PC-9 (cell line): ENCODE measurements at regions not wholly inside any gene's neighbourhood (a gene's known extent, or its start where the extent isn't known, plus 50 kb on each side); places are given as distances from the start of the nearest gene placed in this dataset.

Experiments
- BruUV-seq: library from RNA; stranded (reverse); fragments of 400-500 nt; replicated peaks from 2 replicates; lab custom pipeline; 2021; lab: Mats Ljungman, UMichigan
- CTCF ChIA-PET: fragments of 300-600 bp; sonication (Branson Sonifier 250); formaldehyde crosslinking; loops from one replicate; lab custom pipeline; 2022; ENCODE audit warnings: antibody characterized with exemption; lab: Charles Lee
- POLR2A ChIA-PET: fragments of 300-600 bp; sonication (Branson Sonifier 250); formaldehyde crosslinking; loops from one replicate; lab custom pipeline; 2022; ENCODE audit warnings: antibody characterized with exemption; ENCODE audit not compliant: unreplicated experiment; lab: Charles Lee
- DNase-seq, 2 experiments: peaks; one replicate each; pipeline versions ENCODE4 v3.0.0 to v3.0.0-alpha.2; 2015 to 2022; ENCODE audit warnings: mixed read lengths in 1 of 2
- H2AFZ ChIP-seq: fragments of 200-600 bp; sonication (generic); 2 replicates; pipeline ENCODE4 v1.8.1; 2017; ENCODE audit warnings: antibody characterized with exemption
- H3F3A ChIP-seq: fragments of 200-600 bp; sonication (generic); 2 replicates; pipeline ENCODE4 v1.8.1; 2017; ENCODE audit warnings: antibody characterized with exemption, mild to moderate bottlenecking, low read depth; ENCODE audit not compliant: insufficient read depth
- H3K27ac ChIP-seq: fragments of 200-600 bp; sonication (generic); 2 replicates; pipeline ENCODE4 v1.6.1; 2016; ENCODE audit warnings: mixed run types
- H3K27me3 ChIP-seq: fragments of 200-600 bp; sonication (generic); 2 replicates; pipeline ENCODE4 v1.6.1; 2016; ENCODE audit warnings: low read depth, mixed run types; ENCODE audit not compliant: insufficient read depth
- H3K36me3 ChIP-seq: fragments of 200-600 bp; sonication (generic); 2 replicates; pipeline ENCODE4 v1.6.1; 2016; ENCODE audit warnings: low read depth, mixed run types
- H3K4me1 ChIP-seq: fragments of 200-600 bp; sonication (generic); replicated peaks from 2 replicates; pipeline ENCODE4 v1.6.1; 2016; ENCODE audit warnings: mixed run types; ENCODE audit not compliant: insufficient read depth
- H3K4me2 ChIP-seq: fragments of 200-600 bp; sonication (generic); 2 replicates; pipeline ENCODE4 v1.6.1; 2017; ENCODE audit warnings: mixed run types
- H3K4me3 ChIP-seq: fragments of 200-600 bp; sonication (generic); 2 replicates; pipeline ENCODE4 v1.6.1; 2016; ENCODE audit warnings: mixed run types
- H3K79me2 ChIP-seq: fragments of 200-600 bp; sonication (generic); 2 replicates; pipeline ENCODE4 v1.6.1; 2017; ENCODE audit warnings: low read depth, mixed run types
- H3K9me2 ChIP-seq: fragments of 200-600 bp; sonication (generic); 2 replicates; pipeline ENCODE4 v1.8.1; 2017; ENCODE audit warnings: mild to moderate bottlenecking; ENCODE audit not compliant: insufficient read depth
- H3K9me3 ChIP-seq: fragments of 200-600 bp; sonication (generic); 2 replicates; pipeline ENCODE4 v1.8.1; 2016; ENCODE audit warnings: low read depth; ENCODE audit not compliant: insufficient read depth
- H4K20me1 ChIP-seq: fragments of 200-600 bp; sonication (generic); 2 replicates; pipeline ENCODE4 v1.8.1; 2017; ENCODE audit not compliant: insufficient read depth
- EZH2 ChIP-seq: fragments of 200-600 bp; sonication (generic); IDR thresholded peaks from 2 replicates; pipeline ENCODE4 v1.8.0; 2017; ENCODE audit warnings: antibody characterized with exemption, low read depth
- intact Hi-C: fragments of 100-400 bp; cut with micrococcal nuclease; formaldehyde crosslinking; loops from one replicate; pipeline ENCODE4 v1.10.0; 2022; ENCODE audit not compliant: unreplicated experiment
- TF ChIP-seq, protein P1 (sequence below): fragments of 200-600 bp; sonication (generic); conservative IDR thresholded peaks from 2 replicates; pipeline ENCODE4 v1.6.1; 2017; ENCODE audit warnings: mixed run types, antibody characterized with exemption, mild to moderate bottlenecking, moderate library complexity

DNA sequence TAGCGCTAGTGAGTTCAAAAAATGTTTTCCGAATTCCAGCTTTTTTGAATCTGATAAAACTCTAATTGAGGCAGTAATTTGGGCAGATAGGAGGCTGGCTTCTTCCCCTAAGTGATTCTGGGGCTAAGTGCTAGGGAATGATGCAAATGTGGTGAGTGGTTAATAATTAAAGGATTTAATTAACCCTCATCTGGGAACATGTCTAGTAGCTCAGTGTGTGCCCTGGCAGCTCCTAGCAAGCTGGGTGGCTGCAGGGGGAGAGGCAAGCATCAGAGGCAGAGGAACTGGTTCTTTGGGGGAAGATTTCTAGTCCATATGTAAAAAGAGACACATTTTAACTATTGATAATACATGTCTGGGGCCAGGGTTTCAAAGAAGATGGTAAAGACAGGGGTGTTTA lies 354.5 kb downstream of the WDR11 start:
- POLR2A ChIA-PET = no interaction called here

DNA sequence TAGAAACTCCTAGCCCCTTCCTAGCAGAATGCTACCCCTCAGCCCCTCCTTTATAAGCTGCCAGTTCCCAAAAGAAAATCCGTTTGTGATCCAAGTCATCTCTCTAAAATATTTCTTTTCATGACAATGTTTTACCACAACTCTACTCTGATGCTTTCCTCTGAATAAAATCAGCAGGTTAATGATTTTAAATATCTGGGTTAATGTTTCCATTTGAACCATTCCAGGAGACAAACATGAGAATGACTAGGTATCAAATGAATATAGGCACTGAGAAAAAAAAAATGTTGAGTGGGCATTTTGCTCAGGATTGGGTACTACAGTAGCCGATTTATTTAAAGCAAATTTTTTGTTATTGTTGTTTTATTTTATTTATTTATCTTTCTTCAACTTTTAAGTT lies 360.3 kb downstream of the WDR11 start:
- Histone ChIP-seq H3K27ac (no peak overlapping the region), H3K4me2 (no peak overlapping the region), H3K9me3 (no peaks in the 10 kb centered on the region), H3K4me1 (no peaks in the 10 kb centered on the region), H4K20me1 (no peaks in the 10 kb centered on the region), H3K79me2 (no peaks in the 10 kb centered on the region), H3K36me3 (no peaks in the 10 kb centered on the region), H2AFZ (no peak overlapping the region), H3F3A (no peaks in the 10 kb centered on the region), H3K9me2 (no peaks in the 10 kb centered on the region), H3K4me3 (no peak overlapping the region), H3K27me3 (no peaks in the 10 kb centered on the region)
- BruUV-seq = no TSS peak
- intact Hi-C loops = no loop called here
- ChIA-PET CTCF (no interaction called here), POLR2A (no interaction called here)
- no peak for DNase-seq
- no peak for TF ChIP-seq EZH2

More for the DNA sequence above, 354.5 kb downstream of the WDR11 start:
- CTCF ChIA-PET = no interaction called here
- Histone ChIP-seq H4K20me1 (no peaks in the 10 kb centered on the region), H3K79me2 (no peaks in the 10 kb centered on the region), H3F3A (no peaks in the 10 kb centered on the region), H3K4me1 (no peaks in the 10 kb centered on the region), H3K27me3 (no peaks in the 10 kb centered on the region), H2AFZ (no peak overlapping the region), H3K36me3 (no peaks in the 10 kb centered on the region), H3K4me3 (no peak overlapping the region), H3K4me2 (no peak overlapping the region), H3K9me2 (no peaks in the 10 kb centered on the region), H3K27ac (no peak overlapping the region), H3K9me3 (no peaks in the 10 kb centered on the region)
- intact Hi-C loops = no loop called here
- no peak for TF ChIP-seq EZH2
- TF ChIP-seq, protein P1, sequence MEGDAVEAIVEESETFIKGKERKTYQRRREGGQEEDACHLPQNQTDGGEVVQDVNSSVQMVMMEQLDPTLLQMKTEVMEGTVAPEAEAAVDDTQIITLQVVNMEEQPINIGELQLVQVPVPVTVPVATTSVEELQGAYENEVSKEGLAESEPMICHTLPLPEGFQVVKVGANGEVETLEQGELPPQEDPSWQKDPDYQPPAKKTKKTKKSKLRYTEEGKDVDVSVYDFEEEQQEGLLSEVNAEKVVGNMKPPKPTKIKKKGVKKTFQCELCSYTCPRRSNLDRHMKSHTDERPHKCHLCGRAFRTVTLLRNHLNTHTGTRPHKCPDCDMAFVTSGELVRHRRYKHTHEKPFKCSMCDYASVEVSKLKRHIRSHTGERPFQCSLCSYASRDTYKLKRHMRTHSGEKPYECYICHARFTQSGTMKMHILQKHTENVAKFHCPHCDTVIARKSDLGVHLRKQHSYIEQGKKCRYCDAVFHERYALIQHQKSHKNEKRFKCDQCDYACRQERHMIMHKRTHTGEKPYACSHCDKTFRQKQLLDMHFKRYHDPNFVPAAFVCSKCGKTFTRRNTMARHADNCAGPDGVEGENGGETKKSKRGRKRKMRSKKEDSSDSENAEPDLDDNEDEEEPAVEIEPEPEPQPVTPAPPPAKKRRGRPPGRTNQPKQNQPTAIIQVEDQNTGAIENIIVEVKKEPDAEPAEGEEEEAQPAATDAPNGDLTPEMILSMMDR = no peak
- no TSS peak for BruUV-seq
- no peak for DNase-seq

DNA sequence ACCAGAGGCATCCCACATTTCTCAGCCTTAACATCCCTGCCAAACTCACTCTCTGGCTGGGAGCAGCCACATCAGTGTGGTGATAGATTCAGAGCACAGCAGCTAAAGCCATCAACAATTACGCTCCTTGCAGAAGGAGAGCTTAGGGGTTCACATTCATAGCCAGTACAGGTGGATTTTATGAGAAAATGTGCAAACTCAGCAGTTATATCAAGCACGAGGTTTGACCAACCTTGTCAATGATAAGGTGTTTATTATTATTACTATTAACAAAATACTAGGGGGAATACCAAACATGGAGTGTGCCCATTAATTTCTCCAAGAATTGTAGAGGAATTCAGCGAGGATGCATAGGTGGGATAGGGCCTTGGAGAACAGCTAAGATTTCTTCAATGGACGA lies 362.3 kb downstream of the WDR11 start:
- CTCF ChIA-PET = no interaction called here
- intact Hi-C loops = no loop called here
- H3K4me1 ChIP-seq = no peaks in the 10 kb centered on the region
- no TSS peak for BruUV-seq
- H3K9me3 ChIP-seq = no peaks in the 10 kb centered on the region
- H3F3A ChIP-seq = no peaks in the 10 kb centered on the region
- POLR2A ChIA-PET = no interaction called here
- no peak overlapping the region for H3K4me2 ChIP-seq
- no peak for DNase-seq
- no peaks in the 10 kb centered on the region for H3K79me2 ChIP-seq
- H3K9me2 ChIP-seq = no peaks in the 10 kb centered on the region
- no peak overlapping the region for H2AFZ ChIP-seq
- H3K36me3 ChIP-seq = no peaks in the 10 kb centered on the region
- no peaks in the 10 kb centered on the region for H3K27me3 ChIP-seq
- TF ChIP-seq EZH2 = no peak
- TF ChIP-seq, protein P1 = no peak
- H3K4me3 ChIP-seq = no peak overlapping the region
- H4K20me1 ChIP-seq = no peaks in the 10 kb centered on the region
- H3K27ac ChIP-seq = no peak overlapping the region

DNA sequence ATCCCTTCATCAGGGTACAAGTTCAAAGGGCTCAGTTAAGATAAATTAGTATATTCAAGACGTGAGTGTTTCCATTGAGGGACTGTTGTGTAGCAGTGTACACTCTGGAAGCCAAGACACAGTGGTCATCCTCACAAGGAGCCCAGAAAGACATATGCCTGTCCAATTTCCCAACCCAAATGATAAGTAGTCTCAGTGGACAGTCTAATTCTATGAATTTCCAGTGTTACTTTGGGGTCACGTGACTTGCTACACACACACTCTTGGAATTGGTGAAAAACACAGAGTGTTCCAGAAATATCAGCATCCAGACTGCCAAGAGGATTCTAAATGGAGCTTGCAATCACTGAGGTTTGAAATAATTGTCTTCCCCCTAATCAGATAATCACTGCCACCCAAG lies 365.1 kb downstream of the WDR11 start:
- no peak for DNase-seq
- no peak overlapping the region for H3K4me3 ChIP-seq
- no peaks in the 10 kb centered on the region for H3K9me2 ChIP-seq
- no peak overlapping the region for H2AFZ ChIP-seq
- no TSS peak for BruUV-seq
- H3K27ac ChIP-seq = no peak overlapping the region
- ChIA-PET CTCF (no interaction called here), POLR2A (no interaction called here)
- no peaks in the 10 kb centered on the region for H3K36me3 ChIP-seq
- H3K4me2 ChIP-seq = no peak overlapping the region
- no peaks in the 10 kb centered on the region for H3F3A ChIP-seq
- H4K20me1 ChIP-seq = no peaks in the 10 kb centered on the region
- no peaks in the 10 kb centered on the region for H3K4me1 ChIP-seq
- no peaks in the 10 kb centered on the region; the same call in 1 of the 2 replicates for H3K27me3 ChIP-seq
- no peaks in the 10 kb centered on the region for H3K9me3 ChIP-seq
- no peaks in the 10 kb centered on the region for H3K79me2 ChIP-seq
- intact Hi-C loops = no loop called here
- TF ChIP-seq, protein P1 = no peak
- no peak for TF ChIP-seq EZH2
